Activated CD4-positive, alpha-beta memory T cell treated with anti-CD3 and anti-CD28 coated beads, Interleukin-2, amount 10 ng/mL, durations not matched to agents 7 days and 5 days (primary cell): ENCODE measurements at regions not wholly inside any gene's neighbourhood (a gene's known extent, or its start where the extent isn't known, plus 50 kb on each side); places are given as distances from the start of the nearest gene placed in this dataset.

Source experiments
- CTCF ChIA-PET: fragments of 350-600 bp; sonication (Branson Sonifier 250); formaldehyde crosslinking; loops from one replicate; lab custom pipeline; 2021; ENCODE audit warnings: antibody characterized with exemption, inconsistent platforms; lab: Charles Lee
- POLR2A ChIA-PET: fragments of 350-600 bp; sonication (Branson Sonifier 250); formaldehyde crosslinking; loops from one replicate; lab custom pipeline; 2021; ENCODE audit warnings: antibody characterized with exemption; lab: Charles Lee
- DNase-seq: peaks from one replicate; pipeline ENCODE4 v3.0.0-alpha.2; 2020
- H3K27ac Mint-ChIP-seq: one replicate; pipeline ENCODE4 v1.8.0; 2021; ENCODE audit warnings: mild to moderate bottlenecking, mixed read lengths
- H3K27me3 Mint-ChIP-seq: one replicate; pipeline ENCODE4 v1.8.0; 2021; ENCODE audit warnings: mixed read lengths
- H3K36me3 Mint-ChIP-seq: one replicate; pipeline ENCODE4 v1.8.0; 2021; ENCODE audit warnings: low read depth, mixed read lengths
- H3K4me1 Mint-ChIP-seq: one replicate; pipeline ENCODE4 v1.8.0; 2021; ENCODE audit warnings: mixed read lengths
- H3K4me3 Mint-ChIP-seq: one replicate; pipeline ENCODE4 v1.8.0; 2021; ENCODE audit warnings: mild to moderate bottlenecking, mixed read lengths
- H3K9me3 Mint-ChIP-seq: one replicate; pipeline ENCODE4 v1.8.0; 2021; ENCODE audit warnings: mixed read lengths

GRCh38 chr9:32915802-32916201 lies 85.6 kb downstream of the APTX start:
- H3K36me3 Mint-ChIP-seq: no peaks in the 10 kb centered on the region
- H3K4me3 Mint-ChIP-seq: no peak overlapping the region
- ChIA-PET POLR2A (no interaction called here), CTCF (no interaction called here)
- H3K4me1 Mint-ChIP-seq: no peaks in the 10 kb centered on the region
- H3K27me3 Mint-ChIP-seq: peaks cover 2% of the 10 kb centered on the region
- no peaks in the 10 kb centered on the region for H3K9me3 Mint-ChIP-seq
- DNase-seq: no peak
- H3K27ac Mint-ChIP-seq: no peak overlapping the region

- POLR2A ChIA-PET: no interaction called here
- Mint-ChIP-seq H3K4me1 (no peaks in the 10 kb centered on the region), H3K27me3 (no peaks in the 10 kb centered on the region), H3K36me3 (no peaks in the 10 kb centered on the region), H3K4me3 (no peak overlapping the region), H3K27ac (no peak overlapping the region), H3K9me3 (no peaks in the 10 kb centered on the region)
- CTCF ChIA-PET: interaction anchor here (0.7 kb wide), 1 partner anchor 330 kb away, joined by 3 read pairs; no protein-coding TSS in a partner anchor
- no peak for DNase-seq
Observed at GRCh38 chr9:32918628-32919027, 82.8 kb downstream of the APTX start.
